ENCODE measurements at regions not wholly inside any gene's neighbourhood (a gene's known extent, or its start where the extent isn't known, plus 50 kb on each side); places are given as distances from the start of the nearest gene placed in this dataset.
A peak's percentile ranks its signal among the peaks of the same experiment; 100 is the strongest.
"Not testable (repeated sequence)": the region's sequence is repeated elsewhere in the genome, so short reads cannot be mapped to it uniquely, and the experiment has no call there.

- H3K9me3 ChIP-seq, result no peaks in the 10 kb centered on the region
- no peaks in the 10 kb centered on the region for H3K36me3 ChIP-seq
- no peak overlapping the region for H3K27ac ChIP-seq
- no peak for TF ChIP-seq CTCF (IDR thresholded peaks at IDR 0.05)
- H3K27me3 ChIP-seq, result no peaks in the 10 kb centered on the region
- no peak for DNase-seq
- ATAC-seq, result peak; percentile 48
- no peak overlapping the region for H3K4me3 ChIP-seq
- intact Hi-C loops (cut with DNase I), result no loop called here
- no peaks in the 10 kb centered on the region for H3K4me1 ChIP-seq
These were observed 178.3 kb upstream of the SERPINE2 start for GRCh38 chr2:224217233-224217961.

- H3K36me3 ChIP-seq; H3K4me3 ChIP-seq; DNase-seq; ATAC-seq; H3K27me3 ChIP-seq; H3K9me3 ChIP-seq; H3K4me1 ChIP-seq; H3K27ac ChIP-seq; intact Hi-C loops (cut with DNase I): not testable (repeated sequence)
These were observed 176.5 kb upstream of the SERPINE2 start for GRCh38 chr2:224215611-224216010.

GRCh38 chr2:224213396-224213795, 174.3 kb upstream of the SERPINE2 start:
- Histone ChIP-seq H3K4me3 (no peak overlapping the region), H3K27me3 (no peaks in the 10 kb centered on the region), H3K9me3 (no peaks in the 10 kb centered on the region), H3K4me1 (no peaks in the 10 kb centered on the region), H3K27ac (no peak overlapping the region), H3K36me3 (no peaks in the 10 kb centered on the region)
- no peak for TF ChIP-seq CTCF (IDR thresholded peaks at IDR 0.05)
- ATAC-seq (no peak), DNase-seq (no peak)
- intact Hi-C loops (cut with DNase I), result no loop called here

- no peaks in the 10 kb centered on the region for H3K27me3 ChIP-seq
- H3K27ac ChIP-seq, result no peak overlapping the region
- intact Hi-C loops (cut with DNase I), result no loop called here
- DNase-seq (no peak), ATAC-seq (no peak)
- TF ChIP-seq CTCF (IDR thresholded peaks at IDR 0.05), result no peak
- H3K4me3 ChIP-seq, result no peak overlapping the region
- no peaks in the 10 kb centered on the region for H3K4me1 ChIP-seq
- no peaks in the 10 kb centered on the region for H3K36me3 ChIP-seq
- H3K9me3 ChIP-seq, result no peaks in the 10 kb centered on the region
These were observed 172.7 kb upstream of the SERPINE2 start for GRCh38 chr2:224211791-224212190.

GRCh38 chr2:224211181-224211480, 172.0 kb upstream of the SERPINE2 start:
- H3K36me3 ChIP-seq, result no peaks in the 10 kb centered on the region
- DNase-seq (no peak), ATAC-seq (no peak)
- H3K27me3 ChIP-seq, result no peaks in the 10 kb centered on the region
- H3K4me1 ChIP-seq, result no peaks in the 10 kb centered on the region
- H3K27ac ChIP-seq, result no peak overlapping the region
- no peak for TF ChIP-seq CTCF (IDR thresholded peaks at IDR 0.05)
- no peaks in the 10 kb centered on the region for H3K9me3 ChIP-seq
- no peak overlapping the region for H3K4me3 ChIP-seq
- intact Hi-C loops (cut with DNase I), result no loop called here
